DMS153 treated with DMSO at 0.1 percent for 48 hours (cell line): ENCODE measurements at regions not wholly inside any gene's neighbourhood (a gene's known extent, or its start where the extent isn't known, plus 50 kb on each side); places are given as distances from the start of the nearest gene placed in this dataset.

Experiments
- DNase-seq: peaks from one replicate; lab custom pipeline; 2025; ENCODE audit not compliant: unreplicated experiment; lab: John Stamatoyannopoulos, UW

- no peak for DNase-seq
Measured at GRCh38 chr2:64336171-64336570, 117.8 kb upstream of the LGALSL start.

DNA sequence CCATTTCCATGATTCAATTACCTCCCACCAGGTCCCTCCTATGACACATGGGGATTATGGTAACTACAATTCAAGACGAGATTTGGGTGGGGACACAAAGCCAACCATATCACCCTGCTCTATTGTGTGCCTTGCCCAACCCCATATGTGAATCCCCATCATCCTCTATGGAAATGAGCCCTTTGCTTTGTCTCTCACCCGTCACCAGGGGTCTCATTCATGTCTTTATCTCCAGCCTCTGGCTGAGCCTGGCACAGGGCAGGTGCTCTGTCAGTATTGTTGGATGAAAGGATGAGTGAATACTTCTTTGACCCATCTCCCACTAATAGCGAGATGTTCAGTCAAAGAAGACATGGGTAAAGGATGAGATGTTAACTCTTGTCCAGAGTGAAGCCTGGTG lies 116.6 kb upstream of the LGALSL start:
- DNase-seq, result no peak

GRCh38 chr2:64338108-64338507 lies 115.9 kb upstream of the LGALSL start:
- no peak for DNase-seq

- DNase-seq, result no peak
Measured at GRCh38 chr2:64338910-64339500, 115.0 kb upstream of the LGALSL start.

- DNase-seq, result no peak
Measured at GRCh38 chr2:64341461-64341860, 112.5 kb upstream of the LGALSL start.

DNA sequence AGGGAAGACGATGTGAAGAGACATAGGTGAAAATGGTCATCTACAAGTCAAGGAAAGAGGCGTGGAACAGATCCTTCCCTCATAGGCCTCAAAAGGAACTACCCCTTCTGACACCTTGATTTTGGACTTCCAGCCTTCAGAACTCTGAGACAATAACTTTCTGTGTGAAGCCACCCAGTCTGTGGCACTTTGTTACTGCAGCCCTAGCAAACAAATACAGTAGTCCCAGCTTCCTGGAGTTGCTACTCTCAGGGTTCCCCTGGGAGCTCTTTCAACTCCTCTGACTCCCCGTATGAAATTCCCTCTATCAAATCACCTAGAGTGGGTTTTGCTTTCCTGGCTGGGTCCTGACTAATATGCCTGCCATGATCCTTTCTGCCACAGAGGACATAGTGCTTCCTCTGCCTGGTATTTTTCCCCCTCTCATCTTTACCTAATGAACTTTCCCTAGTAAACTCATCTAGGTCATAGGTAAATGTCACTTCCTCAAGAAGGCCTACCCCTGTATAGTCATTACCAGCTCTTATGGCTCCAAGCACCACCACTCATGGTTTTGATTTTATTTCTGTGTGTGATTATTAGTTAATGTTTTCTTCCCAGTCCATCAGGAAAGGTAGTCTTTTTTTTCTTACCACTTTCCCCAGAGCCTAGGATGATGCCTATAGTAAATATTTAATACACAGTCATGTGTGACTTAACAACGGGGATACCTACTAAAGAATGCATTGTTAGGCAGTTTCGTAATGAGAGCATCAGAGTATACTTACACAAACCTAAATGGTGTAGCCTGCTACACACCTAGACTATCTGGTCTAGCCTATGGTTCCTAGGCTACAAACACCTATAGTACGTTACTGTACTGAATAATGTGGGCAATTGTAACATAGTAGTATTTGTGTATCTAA lies 111.5 kb upstream of the LGALSL start:
- DNase-seq, result no peak

- DNase-seq, result no peak
Measured at GRCh38 chr2:64344999-64345576, 108.9 kb upstream of the LGALSL start.

DNA sequence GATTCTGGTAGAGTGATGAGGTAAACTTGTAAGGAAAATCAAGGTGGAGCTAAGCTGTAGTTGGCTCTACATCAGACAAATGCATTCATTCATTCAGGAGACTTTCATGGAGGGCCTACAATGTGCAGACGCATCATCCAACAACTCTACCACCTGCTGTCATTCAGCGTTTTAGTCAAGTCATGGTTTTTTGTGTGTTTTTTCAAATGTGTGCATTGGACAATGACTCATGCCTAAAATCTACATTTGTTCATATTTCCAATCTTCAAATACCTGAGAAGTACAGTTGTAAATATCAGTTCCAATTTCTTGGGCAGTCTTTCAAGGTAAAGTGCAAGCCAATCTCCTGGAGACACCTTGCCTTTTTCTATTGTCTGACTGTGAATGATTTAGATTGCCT lies 108.0 kb upstream of the LGALSL start:
- DNase-seq, result no peak

GRCh38 chr2:64348386-64349130 lies 105.4 kb upstream of the LGALSL start:
- no peak for DNase-seq

GRCh38 chr2:64349131-64349530 lies 104.8 kb upstream of the LGALSL start:
- no peak for DNase-seq

DNA sequence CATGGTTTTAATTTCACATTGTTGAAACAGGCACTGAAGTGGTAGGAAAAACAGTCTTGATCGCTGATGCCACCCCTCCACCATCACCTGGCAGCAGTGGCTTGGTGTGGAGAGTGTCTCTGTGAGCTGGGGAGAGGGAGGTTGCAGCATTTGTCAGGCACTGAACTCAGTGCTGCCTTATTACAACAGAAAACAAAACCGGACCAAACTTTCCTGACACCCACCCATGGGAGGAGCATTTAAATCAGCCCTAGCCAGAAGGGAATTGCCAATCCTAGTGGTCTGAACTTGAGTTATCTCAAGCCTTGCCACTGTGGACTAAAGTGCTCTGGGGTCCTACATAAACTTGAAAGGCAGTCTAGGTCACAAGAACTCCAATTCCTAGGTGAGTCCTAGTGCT lies 103.0 kb upstream of the LGALSL start:
- no peak for DNase-seq

- DNase-seq, result no peak
Measured at GRCh38 chr2:64352292-64352691, 101.7 kb upstream of the LGALSL start.

DNA sequence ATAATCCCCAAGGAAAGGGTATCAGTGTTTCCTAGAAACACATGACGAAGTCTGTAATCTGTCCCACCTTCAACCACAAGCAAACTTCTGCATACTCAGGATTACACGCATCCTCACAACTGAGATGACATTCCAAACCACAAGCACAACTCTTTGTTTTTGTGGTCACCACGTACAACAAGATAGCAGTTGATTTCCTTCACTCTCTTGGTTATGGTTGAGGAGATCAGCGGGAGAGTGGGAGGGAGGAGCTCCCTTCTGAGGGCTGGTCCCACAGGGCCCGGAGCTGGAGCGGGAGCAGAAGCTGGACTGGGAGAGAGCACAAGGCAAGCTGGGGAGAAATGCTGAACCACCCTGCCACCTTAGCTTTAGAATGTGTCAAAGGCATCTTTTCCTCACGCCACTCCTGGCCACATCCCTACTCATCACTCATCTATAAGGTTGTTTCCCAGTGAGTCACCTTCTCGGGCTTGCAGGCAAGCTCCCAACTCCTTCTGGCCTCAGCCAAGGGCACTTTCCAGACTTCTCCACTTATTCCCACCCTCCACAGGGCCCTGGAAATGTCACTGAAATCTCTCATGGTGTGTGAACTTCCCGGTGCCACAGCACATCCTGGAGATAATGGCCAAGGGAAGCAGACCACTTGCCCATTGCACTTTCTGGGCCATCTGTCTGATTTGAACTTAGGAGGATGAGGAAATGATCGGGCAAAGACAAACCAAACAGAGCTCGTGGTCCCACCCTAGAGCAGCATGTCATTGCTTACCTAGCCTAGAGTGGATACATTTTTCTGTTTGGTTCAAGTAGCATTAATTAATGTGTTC lies 98.9 kb upstream of the LGALSL start:
- DNase-seq, result no peak

DNA sequence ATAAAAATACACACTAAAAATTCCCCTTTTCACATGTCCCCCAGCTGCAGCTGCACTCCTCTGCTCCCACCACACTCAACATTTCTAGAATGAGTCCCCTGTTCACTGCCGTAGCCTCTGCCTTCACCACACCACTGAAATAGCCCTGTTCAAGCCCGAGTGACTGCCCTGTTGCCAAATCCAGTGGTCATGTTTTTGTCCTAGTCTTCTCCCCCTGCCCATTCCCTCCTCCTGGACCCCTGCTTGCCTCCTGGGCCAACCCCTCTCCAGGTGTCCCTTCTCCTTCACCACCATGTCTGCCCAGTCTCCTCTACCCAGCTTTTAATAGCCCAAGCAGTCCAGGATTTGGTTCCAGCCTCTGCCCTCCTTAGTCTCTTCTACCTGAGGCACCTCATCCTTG lies 97.1 kb upstream of the LGALSL start:
- DNase-seq, result no peak

- DNase-seq, result no peak
Measured at GRCh38 chr2:64359171-64359891, 94.6 kb upstream of the LGALSL start.

DNA sequence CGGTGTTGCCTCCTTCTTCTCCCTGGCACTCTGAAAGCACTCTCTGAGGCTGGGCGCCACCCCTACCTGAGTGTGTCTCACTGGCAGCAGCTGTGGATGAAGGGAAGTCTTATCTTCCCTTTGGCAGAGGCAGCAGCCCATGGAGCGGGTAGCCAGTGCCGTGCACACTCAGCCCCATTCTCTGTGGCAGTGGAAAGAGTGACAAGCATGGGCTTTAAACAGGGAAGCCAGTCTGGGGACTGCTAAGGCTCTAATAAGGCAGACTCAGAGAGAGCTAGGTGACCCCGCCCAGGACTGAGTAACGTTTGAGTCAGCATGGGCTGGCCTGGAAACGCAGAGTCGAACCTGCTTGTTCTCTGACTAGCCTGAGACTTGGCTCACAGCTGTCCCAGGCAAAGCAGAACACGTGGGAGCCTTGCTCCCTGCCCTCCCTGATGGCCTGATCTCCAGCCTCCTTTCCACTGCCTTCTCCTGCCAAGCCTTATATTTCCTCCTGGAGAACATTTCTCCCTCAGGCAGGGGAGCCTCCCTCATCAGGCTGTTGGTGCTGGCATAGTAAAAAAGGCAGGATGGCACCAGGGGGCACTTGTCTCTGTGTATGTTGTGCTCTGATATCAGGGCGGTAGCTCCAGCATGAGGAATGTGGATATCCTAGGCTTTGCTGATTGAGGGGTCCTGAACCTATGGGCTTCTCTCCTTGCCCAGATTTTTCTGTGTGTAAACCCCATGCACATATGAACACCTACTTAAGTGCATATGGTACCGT lies 93.9 kb upstream of the LGALSL start:
- no peak for DNase-seq

DNA sequence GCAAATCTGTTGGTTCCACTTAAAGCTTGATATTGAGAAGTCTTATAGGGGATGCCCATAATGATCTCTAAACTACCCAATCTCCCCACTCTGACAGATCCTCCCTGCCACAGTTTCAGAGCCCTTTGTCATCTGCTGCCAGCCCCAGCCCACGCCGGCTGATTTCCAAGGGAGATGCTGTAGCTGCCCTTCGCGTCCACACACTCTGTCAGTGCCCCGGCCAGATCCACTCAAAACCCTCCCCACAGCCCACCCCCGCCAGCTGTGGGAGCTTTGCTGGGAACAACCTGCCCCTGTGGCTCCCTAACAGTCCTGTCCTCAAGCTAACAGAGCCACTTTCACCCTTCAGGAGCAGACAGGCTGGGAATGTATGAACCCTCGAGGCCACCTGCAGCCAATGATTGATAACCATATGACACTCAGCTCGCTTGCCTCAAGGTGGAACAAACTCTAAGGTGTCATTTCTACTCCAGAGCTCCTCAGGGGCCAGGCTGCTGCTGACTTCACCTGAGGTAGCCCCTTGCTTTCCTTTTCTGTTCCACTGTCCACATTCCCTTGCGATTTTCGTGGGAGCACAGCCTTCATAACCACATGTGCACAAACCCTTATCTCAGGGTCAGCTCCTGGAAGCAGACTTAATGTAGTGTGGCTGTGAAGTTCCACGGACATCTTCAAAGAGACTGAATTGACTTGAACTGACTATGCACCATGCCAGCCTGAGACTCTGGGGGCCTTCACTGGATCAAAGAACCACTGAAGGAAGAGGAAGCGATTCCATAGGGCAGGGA lies 92.6 kb upstream of the LGALSL start:
- no peak for DNase-seq

DNA sequence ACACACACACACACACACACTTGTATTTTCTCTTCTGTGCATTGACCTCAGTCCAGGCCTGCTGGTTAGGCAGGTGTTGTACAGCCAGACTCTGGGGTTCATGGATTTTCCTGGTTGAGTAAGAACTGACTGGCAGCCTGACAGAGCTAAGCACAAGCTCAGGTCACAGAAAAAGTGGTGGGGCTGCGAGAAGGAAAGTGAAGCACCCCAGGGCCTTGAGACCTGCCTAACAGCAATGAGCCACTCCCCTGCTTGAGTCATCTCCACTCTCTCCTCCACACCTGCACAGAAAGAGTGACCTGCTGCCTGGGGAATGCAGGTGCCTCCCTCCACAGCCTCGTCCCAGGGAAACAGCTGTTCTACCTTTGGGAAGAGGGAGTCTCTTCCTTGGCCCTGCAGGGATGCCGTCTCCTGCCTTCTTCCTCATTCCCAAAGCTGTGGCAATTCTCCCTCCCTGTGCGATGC lies 91.4 kb upstream of the LGALSL start:
- no peak for DNase-seq
